ENCODE measurements at regions not wholly inside any gene's neighbourhood (a gene's known extent, or its start where the extent isn't known, plus 50 kb on each side); places are given as distances from the start of the nearest gene placed in this dataset.

- no peak for TF ChIP-seq TAF1 (IDR thresholded peaks at IDR 0.05; ENCODE audit: borderline replicate concordance, insufficient read depth, low read length)
- no peak for TF ChIP-seq POLR2AphosphoS5 (IDR thresholded peaks at IDR 0.05; ENCODE audit: low read depth, low read length)
- TF ChIP-seq, protein P1, sequence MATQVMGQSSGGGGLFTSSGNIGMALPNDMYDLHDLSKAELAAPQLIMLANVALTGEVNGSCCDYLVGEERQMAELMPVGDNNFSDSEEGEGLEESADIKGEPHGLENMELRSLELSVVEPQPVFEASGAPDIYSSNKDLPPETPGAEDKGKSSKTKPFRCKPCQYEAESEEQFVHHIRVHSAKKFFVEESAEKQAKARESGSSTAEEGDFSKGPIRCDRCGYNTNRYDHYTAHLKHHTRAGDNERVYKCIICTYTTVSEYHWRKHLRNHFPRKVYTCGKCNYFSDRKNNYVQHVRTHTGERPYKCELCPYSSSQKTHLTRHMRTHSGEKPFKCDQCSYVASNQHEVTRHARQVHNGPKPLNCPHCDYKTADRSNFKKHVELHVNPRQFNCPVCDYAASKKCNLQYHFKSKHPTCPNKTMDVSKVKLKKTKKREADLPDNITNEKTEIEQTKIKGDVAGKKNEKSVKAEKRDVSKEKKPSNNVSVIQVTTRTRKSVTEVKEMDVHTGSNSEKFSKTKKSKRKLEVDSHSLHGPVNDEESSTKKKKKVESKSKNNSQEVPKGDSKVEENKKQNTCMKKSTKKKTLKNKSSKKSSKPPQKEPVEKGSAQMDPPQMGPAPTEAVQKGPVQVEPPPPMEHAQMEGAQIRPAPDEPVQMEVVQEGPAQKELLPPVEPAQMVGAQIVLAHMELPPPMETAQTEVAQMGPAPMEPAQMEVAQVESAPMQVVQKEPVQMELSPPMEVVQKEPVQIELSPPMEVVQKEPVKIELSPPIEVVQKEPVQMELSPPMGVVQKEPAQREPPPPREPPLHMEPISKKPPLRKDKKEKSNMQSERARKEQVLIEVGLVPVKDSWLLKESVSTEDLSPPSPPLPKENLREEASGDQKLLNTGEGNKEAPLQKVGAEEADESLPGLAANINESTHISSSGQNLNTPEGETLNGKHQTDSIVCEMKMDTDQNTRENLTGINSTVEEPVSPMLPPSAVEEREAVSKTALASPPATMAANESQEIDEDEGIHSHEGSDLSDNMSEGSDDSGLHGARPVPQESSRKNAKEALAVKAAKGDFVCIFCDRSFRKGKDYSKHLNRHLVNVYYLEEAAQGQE (IDR thresholded peaks at IDR 0.05; ENCODE audit: insufficient read depth in 1 of 2, low read depth in 2 of 2, low read length in 2 of 2): no peak
- no peak for TF ChIP-seq SIN3A (IDR thresholded peaks at IDR 0.05; ENCODE audit: borderline replicate concordance, insufficient read depth, low read length)
- no peak for TF ChIP-seq FOXP2 (optimal IDR thresholded peaks at IDR 0.05; ENCODE audit: borderline replicate concordance, extremely low read depth, extremely low read length, insufficient read depth)
Observed at GRCh38 chr16:31706318-31706717, 167.3 kb upstream of the ZNF267 start.

Measured in PFSK-1 (cell line).